ENCODE measurements at regions not wholly inside any gene's neighbourhood (a gene's known extent, or its start where the extent isn't known, plus 50 kb on each side); places are given as distances from the start of the nearest gene placed in this dataset.
"Not testable (repeated sequence)": the region's sequence is repeated elsewhere in the genome, so short reads cannot be mapped to it uniquely, and the experiment has no call there.

DNA sequence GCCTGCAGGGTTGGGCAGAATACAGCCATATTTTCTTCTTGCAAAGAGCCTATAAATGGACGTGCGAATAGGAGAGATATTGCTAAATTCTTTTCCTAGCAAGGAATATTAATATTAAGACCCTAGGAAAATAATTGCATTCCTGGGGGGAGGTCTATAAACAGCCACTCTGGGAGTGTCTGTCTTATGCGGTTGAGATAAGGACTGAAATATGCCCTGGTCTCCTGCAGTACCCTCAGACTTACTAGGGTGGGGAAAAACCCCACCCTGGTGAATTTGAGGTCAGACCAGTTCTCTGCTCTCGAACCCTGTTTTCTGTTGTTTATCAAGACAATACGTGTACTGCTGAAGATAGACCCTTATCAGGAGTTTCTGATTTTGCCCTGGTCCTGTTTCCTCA lies 74.4 kb downstream of the GBP6 start:
- not testable (repeated sequence) for TF ChIP-seq POLR2A (IDR thresholded peaks at IDR 0.05; ENCODE audit: low read length); GATA1 (IDR thresholded peaks at IDR 0.05; ENCODE audit: low read depth, low read length)

Measured in erythroblast (primary cell).